NCI-H526 treated with DMSO at 0.1 percent for 48 hours (cell line): ENCODE measurements at regions not wholly inside any gene's neighbourhood (a gene's known extent, or its start where the extent isn't known, plus 50 kb on each side); places are given as distances from the start of the nearest gene placed in this dataset.

Experiments used
- DNase-seq: peaks from one replicate; lab custom pipeline; 2025; lab: John Stamatoyannopoulos, UW

DNA sequence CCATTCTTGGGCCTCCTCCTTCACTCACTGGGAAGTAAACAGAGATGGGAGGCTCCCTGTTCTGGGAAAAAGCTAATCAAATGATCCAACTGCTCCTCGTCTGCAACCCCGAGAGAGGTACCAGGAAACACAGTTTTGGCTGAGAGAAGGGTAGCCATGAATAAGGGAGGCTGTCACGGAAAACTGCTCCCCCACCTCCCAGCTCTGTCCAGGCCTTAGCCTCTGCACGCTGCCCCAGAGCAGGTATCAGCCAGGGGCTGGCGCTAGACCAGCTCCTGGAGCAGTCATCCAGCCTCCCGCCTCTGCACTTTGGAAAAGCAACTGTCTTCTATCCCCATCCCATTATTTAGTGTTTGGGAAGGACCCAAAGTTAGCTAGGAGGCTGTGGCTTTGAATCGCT, 266.1 kb downstream of the NDUFS4 start:
- DNase-seq = no peak

- no peak for DNase-seq
These were observed 266.8 kb downstream of the NDUFS4 start for GRCh38 chr5:53827211-53827651.

DNA sequence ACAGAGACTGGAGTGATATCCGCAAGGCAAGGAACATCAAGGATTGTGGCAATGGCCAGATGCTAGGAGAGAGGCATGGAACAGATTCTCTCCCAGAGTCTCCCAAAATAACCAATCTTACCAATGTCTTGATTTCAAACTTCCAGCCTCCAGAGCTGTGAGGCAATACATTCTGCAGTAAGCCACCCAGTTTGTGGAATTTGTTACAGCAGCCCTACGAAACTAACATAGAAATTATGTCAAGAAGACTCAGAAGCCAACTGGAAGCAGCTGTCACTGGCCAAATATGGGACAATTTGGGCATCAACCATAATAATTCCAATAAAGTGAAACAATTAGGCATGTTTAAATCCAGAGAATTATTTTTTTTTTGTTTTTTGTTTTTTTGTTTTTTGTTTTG, 271.1 kb downstream of the NDUFS4 start:
- no peak for DNase-seq
